NCI-H1048 (cell line): ENCODE measurements at regions not wholly inside any gene's neighbourhood (a gene's known extent, or its start where the extent isn't known, plus 50 kb on each side); places are given as distances from the start of the nearest gene placed in this dataset.
"Not testable (repeated sequence)": the region's sequence is repeated elsewhere in the genome, so short reads cannot be mapped to it uniquely, and the experiment has no call there.

Experiments
- DNase-seq: peaks from one replicate; lab custom pipeline; 2025; lab: John Stamatoyannopoulos, UW

DNA sequence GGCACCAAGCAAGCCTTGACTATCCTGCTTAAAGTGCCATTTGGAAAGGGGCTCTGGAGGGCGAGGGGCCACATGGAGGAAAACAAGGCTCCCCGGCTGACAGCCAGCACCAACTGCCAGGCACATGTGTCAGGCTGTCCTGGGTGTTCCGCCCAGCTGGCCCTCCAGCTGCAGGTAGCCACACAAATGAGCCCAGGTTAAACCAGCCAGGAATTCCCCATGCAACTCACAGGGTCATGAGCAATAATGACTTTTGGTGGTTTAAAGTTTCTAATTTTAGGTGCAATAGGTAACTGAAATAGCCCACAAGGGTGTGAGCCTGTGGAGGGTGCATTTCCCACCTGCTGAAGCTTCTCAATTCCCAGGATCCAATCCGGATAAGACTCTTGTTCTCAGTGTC, 58.9 kb upstream of the EEF2KMT start:
- not testable (repeated sequence) for DNase-seq

- not testable (repeated sequence) for DNase-seq
These were observed 56.4 kb upstream of the EEF2KMT start for GRCh38 chr16:5154006-5154405.

DNA sequence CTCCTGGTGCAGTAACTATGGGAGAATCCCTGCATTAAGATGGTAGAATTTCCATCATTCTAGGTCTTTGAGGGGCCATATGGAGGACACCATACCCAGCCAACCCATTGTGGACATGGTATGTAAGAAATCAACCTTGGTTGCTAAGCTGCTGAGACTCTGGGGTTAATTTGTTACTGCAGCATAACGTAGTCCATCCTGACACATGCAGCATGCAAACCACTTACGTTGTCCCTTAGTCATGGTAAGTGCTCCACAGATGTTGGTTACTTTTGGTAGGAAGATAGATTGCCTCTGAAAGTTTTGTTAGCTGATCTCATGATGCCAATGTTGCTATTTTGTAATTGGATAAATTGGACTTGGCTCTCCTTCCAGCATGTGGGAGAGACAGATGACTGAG, 53.8 kb upstream of the EEF2KMT start:
- DNase-seq, result not testable (repeated sequence)
